ENCODE measurements at regions not wholly inside any gene's neighbourhood (a gene's known extent, or its start where the extent isn't known, plus 50 kb on each side); places are given as distances from the start of the nearest gene placed in this dataset.

- H3K4me2 ChIP-seq (ENCODE audit: low read depth, low read length): peak overlapping the region; percentile 21; the same call in 1 of the 2 replicates
- no peak overlapping the region for H3K4me3 ChIP-seq (ENCODE audit: low read length)
- no peaks in the 10 kb centered on the region for H3K36me3 ChIP-seq (replicated peaks; ENCODE audit: insufficient read depth, low read length)
- H3K79me2 ChIP-seq (ENCODE audit: low read length): no peaks in the 10 kb centered on the region
- peak overlapping the region; percentile 25; the same call in 1 of the 2 replicates for H3K27ac ChIP-seq (ENCODE audit: low read length)
- H3K9me3 ChIP-seq (replicated peaks; ENCODE audit: insufficient read depth, low read length): no peaks in the 10 kb centered on the region
- no peaks in the 10 kb centered on the region for H4K20me1 ChIP-seq (ENCODE audit: insufficient read depth, low read length)
- no peaks in the 10 kb centered on the region for H3F3A ChIP-seq (ENCODE audit: insufficient read depth, low read length)
- H3K27me3 ChIP-seq (replicated peaks; ENCODE audit: insufficient read depth, low read length): no peaks in the 10 kb centered on the region
- peak; percentile 72 for DNase-seq
- no peak for TF ChIP-seq EZH2phosphoT487 (IDR thresholded peaks at IDR 0.05; ENCODE audit: low read length)
- TF ChIP-seq EZH2 (optimal IDR thresholded peaks at IDR 0.05; ENCODE audit: low read depth, low read length): no peak
- TF ChIP-seq CTCF (IDR thresholded peaks at IDR 0.05; ENCODE audit: low read length): no peak
- peaks cover 19% of the 10 kb centered on the region for H3K4me1 ChIP-seq (ENCODE audit: low read length)
- H3K9me2 ChIP-seq (replicated peaks; ENCODE audit: insufficient read depth, low read length): no peaks in the 10 kb centered on the region
- H3K9ac ChIP-seq (ENCODE audit: low read length): no peak overlapping the region
- H2AFZ ChIP-seq (ENCODE audit: low read length): peak overlapping the region; percentile 24
Measured at GRCh38 chr5:158382473-158382872, 523.5 kb upstream of the CLINT1 start.

- Histone ChIP-seq H3K4me2 (ENCODE audit: low read depth, low read length) (0 out of 2 replicates have a peak overlapping the region, but pooled peaks have one; percentile 21), H3K27ac (ENCODE audit: low read length) (no peak overlapping the region), H3K27me3 (replicated peaks; ENCODE audit: insufficient read depth, low read length) (no peaks in the 10 kb centered on the region), H3K79me2 (ENCODE audit: low read length) (no peaks in the 10 kb centered on the region), H3F3A (ENCODE audit: insufficient read depth, low read length) (no peaks in the 10 kb centered on the region), H3K36me3 (replicated peaks; ENCODE audit: insufficient read depth, low read length) (no peaks in the 10 kb centered on the region), H2AFZ (ENCODE audit: low read length) (no peak overlapping the region), H3K4me1 (ENCODE audit: low read length) (peaks cover 19% of the 10 kb centered on the region), H3K9ac (ENCODE audit: low read length) (no peak overlapping the region), H3K9me3 (replicated peaks; ENCODE audit: insufficient read depth, low read length) (no peaks in the 10 kb centered on the region), H4K20me1 (ENCODE audit: insufficient read depth, low read length) (no peaks in the 10 kb centered on the region), H3K4me3 (ENCODE audit: low read length) (no peak overlapping the region), H3K9me2 (replicated peaks; ENCODE audit: insufficient read depth, low read length) (no peaks in the 10 kb centered on the region)
- TF ChIP-seq EZH2phosphoT487 (IDR thresholded peaks at IDR 0.05; ENCODE audit: low read length) (no peak), EZH2 (optimal IDR thresholded peaks at IDR 0.05; ENCODE audit: low read depth, low read length) (no peak), CTCF (IDR thresholded peaks at IDR 0.05; ENCODE audit: low read length) (no peak)
- no peak for DNase-seq
Measured at GRCh38 chr5:158381614-158382160, 522.7 kb upstream of the CLINT1 start.

GRCh38 chr5:158380661-158381060, 521.7 kb upstream of the CLINT1 start:
- H3K27me3 ChIP-seq (replicated peaks; ENCODE audit: insufficient read depth, low read length): no peaks in the 10 kb centered on the region
- no peaks in the 10 kb centered on the region for H3K36me3 ChIP-seq (replicated peaks; ENCODE audit: insufficient read depth, low read length)
- H3K9me2 ChIP-seq (replicated peaks; ENCODE audit: insufficient read depth, low read length): no peaks in the 10 kb centered on the region
- H4K20me1 ChIP-seq (ENCODE audit: insufficient read depth, low read length): no peaks in the 10 kb centered on the region
- H3K9me3 ChIP-seq (replicated peaks; ENCODE audit: insufficient read depth, low read length): no peaks in the 10 kb centered on the region
- no peak overlapping the region for H3K4me2 ChIP-seq (ENCODE audit: low read depth, low read length)
- H3K27ac ChIP-seq (ENCODE audit: low read length): no peak overlapping the region
- peaks cover 19% of the 10 kb centered on the region for H3K4me1 ChIP-seq (ENCODE audit: low read length)
- no peak overlapping the region for H3K4me3 ChIP-seq (ENCODE audit: low read length)
- H3K79me2 ChIP-seq (ENCODE audit: low read length): no peaks in the 10 kb centered on the region
- no peak overlapping the region for H3K9ac ChIP-seq (ENCODE audit: low read length)
- no peak for TF ChIP-seq EZH2 (optimal IDR thresholded peaks at IDR 0.05; ENCODE audit: low read depth, low read length)
- no peak for TF ChIP-seq EZH2phosphoT487 (IDR thresholded peaks at IDR 0.05; ENCODE audit: low read length)
- TF ChIP-seq CTCF (IDR thresholded peaks at IDR 0.05; ENCODE audit: low read length): no peak
- no peaks in the 10 kb centered on the region for H3F3A ChIP-seq (ENCODE audit: insufficient read depth, low read length)
- no peak for DNase-seq
- no peak overlapping the region for H2AFZ ChIP-seq (ENCODE audit: low read length)

All from MM.1S (cell line).